Neural progenitor cell (in vitro differentiated cells): ENCODE measurements at regions not wholly inside any gene's neighbourhood (a gene's known extent, or its start where the extent isn't known, plus 50 kb on each side); places are given as distances from the start of the nearest gene placed in this dataset.

Experiments used
- CTCF ChIP-seq: fragments of 200-600 bp; sonication (generic); IDR thresholded peaks from 2 replicates; pipeline ENCODE4 v1.5.1; 2017; ENCODE audit warnings: antibody characterized with exemption, mild to moderate bottlenecking
- EZH2 ChIP-seq: fragments of 200-600 bp; sonication (generic); IDR thresholded peaks from 2 replicates; pipeline ENCODE4 v1.6.1; 2017; ENCODE audit warnings: antibody characterized with exemption, mild to moderate bottlenecking, moderate library complexity

DNA sequence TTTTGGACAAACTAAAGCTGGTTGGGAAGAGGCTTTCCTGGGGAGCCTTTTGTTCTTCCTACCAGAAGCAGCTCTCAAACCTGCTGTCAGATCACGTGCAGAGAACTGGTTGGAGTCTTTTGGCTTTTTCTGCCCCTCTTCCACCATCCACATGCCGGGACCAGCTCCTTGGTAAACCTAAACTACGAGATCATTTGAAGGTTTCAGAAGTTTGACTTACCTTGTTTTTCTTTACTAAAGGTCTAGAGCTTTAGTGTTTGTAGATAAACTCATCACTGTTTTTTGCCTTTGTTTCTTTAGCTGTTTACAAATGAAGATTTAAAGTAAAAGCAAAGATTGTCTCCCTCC lies 113.4 kb downstream of the HLX start:
- TF ChIP-seq CTCF (no peak), EZH2 (no peak)
